HCT116 (cell line): ENCODE measurements at regions not wholly inside any gene's neighbourhood (a gene's known extent, or its start where the extent isn't known, plus 50 kb on each side); places are given as distances from the start of the nearest gene placed in this dataset.

Experiments
- FOSL1 ChIP-seq: IDR thresholded peaks from 2 replicates; pipeline ENCODE4 v1.6.1; 2012; ENCODE audit warnings: low read depth
- POLR2A ChIP-seq: IDR thresholded peaks from 2 replicates; pipeline ENCODE4 v1.7.0; 2011; ENCODE audit warnings: borderline replicate concordance; ENCODE audit not compliant: insufficient read depth, insufficient read length; ENCODE audit errors: extremely low read depth
- ZFX ChIP-seq: fragments of 450-650 bp; IDR thresholded peaks from 2 replicates; pipeline ENCODE4 v1.6.1; 2017
- TF ChIP-seq, protein P1 (sequence below), 3 experiments: fragments of 200-600 bp in 1 of 3; sonication (generic) in 1 of 3; IDR thresholded peaks in 2 of 3; conservative IDR thresholded peaks in 1 of 3; 2 replicates each; pipeline ENCODE4 v1.5.1; 2012 to 2017; ENCODE audit warnings: low read depth in 2 of 3, low read length in 2 of 3, antibody characterized with exemption in 1 of 3, borderline replicate concordance in 1 of 3, control low read depth in 1 of 3, mild to moderate bottlenecking in 1 of 3, mixed read lengths in 1 of 3, mixed run types in 1 of 3, moderate library complexity in 1 of 3; ENCODE audit not compliant: insufficient read depth in 1 of 3

DNA sequence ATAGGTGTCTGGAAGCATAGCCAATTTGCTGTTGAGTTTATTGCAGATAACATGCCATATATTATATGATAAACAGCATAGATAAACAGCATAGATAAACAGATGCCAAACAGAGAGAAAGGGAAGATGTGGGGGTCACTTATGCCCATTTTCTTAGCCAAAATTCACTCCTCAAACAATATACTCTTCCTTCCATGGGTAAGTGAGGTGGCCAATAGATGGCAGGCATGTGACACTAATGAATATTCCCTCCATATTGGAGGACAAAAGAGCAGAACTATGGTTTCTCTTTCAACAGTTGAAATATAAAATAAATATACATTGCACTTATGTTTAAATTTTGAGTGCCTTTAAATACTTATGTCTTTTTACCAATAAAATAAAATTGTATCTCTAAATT, 1212.8 kb downstream of the REEP3 start:
- TF ChIP-seq ZFX: no peak
- TF ChIP-seq, protein P1, sequence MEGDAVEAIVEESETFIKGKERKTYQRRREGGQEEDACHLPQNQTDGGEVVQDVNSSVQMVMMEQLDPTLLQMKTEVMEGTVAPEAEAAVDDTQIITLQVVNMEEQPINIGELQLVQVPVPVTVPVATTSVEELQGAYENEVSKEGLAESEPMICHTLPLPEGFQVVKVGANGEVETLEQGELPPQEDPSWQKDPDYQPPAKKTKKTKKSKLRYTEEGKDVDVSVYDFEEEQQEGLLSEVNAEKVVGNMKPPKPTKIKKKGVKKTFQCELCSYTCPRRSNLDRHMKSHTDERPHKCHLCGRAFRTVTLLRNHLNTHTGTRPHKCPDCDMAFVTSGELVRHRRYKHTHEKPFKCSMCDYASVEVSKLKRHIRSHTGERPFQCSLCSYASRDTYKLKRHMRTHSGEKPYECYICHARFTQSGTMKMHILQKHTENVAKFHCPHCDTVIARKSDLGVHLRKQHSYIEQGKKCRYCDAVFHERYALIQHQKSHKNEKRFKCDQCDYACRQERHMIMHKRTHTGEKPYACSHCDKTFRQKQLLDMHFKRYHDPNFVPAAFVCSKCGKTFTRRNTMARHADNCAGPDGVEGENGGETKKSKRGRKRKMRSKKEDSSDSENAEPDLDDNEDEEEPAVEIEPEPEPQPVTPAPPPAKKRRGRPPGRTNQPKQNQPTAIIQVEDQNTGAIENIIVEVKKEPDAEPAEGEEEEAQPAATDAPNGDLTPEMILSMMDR (IDR thresholded peaks at IDR 0.05 in 2 of 3, conservative IDR thresholded peaks at IDR 0.05 in 1 of 3; ENCODE audit: borderline replicate concordance in 1 of 3, insufficient read depth in 1 of 3, low read depth in 2 of 3, low read length in 2 of 3): peak; percentile 37 to 68 (median 39); a peak in 4 of 6 replicates
- TF ChIP-seq FOSL1: no peak
- no peak for TF ChIP-seq POLR2A
